Activated naive CD4-positive, alpha-beta T cell treated with anti-CD3 and anti-CD28 coated beads, Interleukin-2, amount 50 U/mL, for 24 hours (primary cell): ENCODE measurements at regions not wholly inside any gene's neighbourhood (a gene's known extent, or its start where the extent isn't known, plus 50 kb on each side); places are given as distances from the start of the nearest gene placed in this dataset.
A peak's percentile ranks its signal among the peaks of the same experiment; 100 is the strongest.
"Not testable (repeated sequence)": the region's sequence is repeated elsewhere in the genome, so short reads cannot be mapped to it uniquely, and the experiment has no call there.

Experiments used
- H3K27ac Mint-ChIP-seq: one replicate; pipeline ENCODE4 v1.8.0; 2021; ENCODE audit warnings: mild to moderate bottlenecking, mixed read lengths
- H3K27me3 Mint-ChIP-seq: one replicate; pipeline ENCODE4 v1.8.0; 2021; ENCODE audit warnings: mixed read lengths
- H3K36me3 Mint-ChIP-seq: one replicate; pipeline ENCODE4 v1.8.0; 2021; ENCODE audit warnings: mixed read lengths
- H3K4me1 Mint-ChIP-seq: one replicate; pipeline ENCODE4 v1.8.0; 2021; ENCODE audit warnings: mixed read lengths
- H3K4me3 Mint-ChIP-seq: one replicate; pipeline ENCODE4 v1.8.0; 2021; ENCODE audit warnings: mild to moderate bottlenecking, mixed read lengths
- H3K9me3 Mint-ChIP-seq: one replicate; pipeline ENCODE4 v1.8.0; 2021; ENCODE audit warnings: mixed read lengths

DNA sequence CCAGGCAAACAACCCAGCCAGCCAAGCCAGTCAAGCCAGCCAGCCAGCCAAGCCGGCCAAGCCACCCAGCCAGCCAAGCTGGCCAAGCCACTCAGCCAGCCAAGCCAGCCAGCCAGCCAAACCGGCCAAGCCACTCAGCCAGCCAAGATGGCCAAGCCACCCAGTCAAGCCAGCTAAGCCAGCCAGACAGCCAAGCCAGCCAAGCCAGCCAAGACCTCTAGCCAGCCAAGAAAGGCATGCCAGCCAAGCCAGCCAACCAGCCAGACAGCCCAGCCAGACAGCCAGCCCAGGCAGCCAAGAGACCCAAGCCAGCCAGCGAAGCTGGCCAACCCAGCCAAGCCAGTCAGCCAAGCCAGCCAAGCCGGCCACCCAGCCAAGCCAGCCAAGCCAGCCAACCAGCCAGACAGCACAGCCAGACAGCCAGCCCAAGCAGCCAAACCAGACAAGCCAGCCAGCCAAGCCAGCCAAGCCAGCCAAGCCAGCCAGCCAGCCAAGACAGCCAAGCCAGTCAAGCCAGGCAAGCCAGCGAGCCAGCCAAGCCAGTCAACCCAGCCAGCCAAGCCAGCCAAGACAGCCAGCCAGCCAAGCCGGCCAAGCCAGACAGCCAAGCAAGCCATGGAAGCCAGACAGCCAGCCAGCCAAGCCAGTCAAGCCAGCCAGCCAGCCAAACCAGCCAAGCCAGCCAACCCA, 1598.0 kb downstream of the RPIA start:
- H3K36me3 Mint-ChIP-seq, H3K27me3 Mint-ChIP-seq: not testable (repeated sequence)

GRCh38 chr2:90290701-90291100, 1599.2 kb downstream of the RPIA start:
- H3K27me3 Mint-ChIP-seq, H3K9me3 Mint-ChIP-seq, H3K4me3 Mint-ChIP-seq, H3K27ac Mint-ChIP-seq, H3K4me1 Mint-ChIP-seq, H3K36me3 Mint-ChIP-seq: not testable (repeated sequence)

More for the DNA sequence above, 1598.0 kb downstream of the RPIA start:
- H3K9me3 Mint-ChIP-seq, H3K27ac Mint-ChIP-seq, H3K4me3 Mint-ChIP-seq, H3K4me1 Mint-ChIP-seq: not testable (repeated sequence)

- H3K4me3 Mint-ChIP-seq, H3K27me3 Mint-ChIP-seq, H3K4me1 Mint-ChIP-seq, H3K9me3 Mint-ChIP-seq, H3K36me3 Mint-ChIP-seq, H3K27ac Mint-ChIP-seq: not testable (repeated sequence)
Observed at GRCh38 chr2:90291168-90291883, 1599.9 kb downstream of the RPIA start.

DNA sequence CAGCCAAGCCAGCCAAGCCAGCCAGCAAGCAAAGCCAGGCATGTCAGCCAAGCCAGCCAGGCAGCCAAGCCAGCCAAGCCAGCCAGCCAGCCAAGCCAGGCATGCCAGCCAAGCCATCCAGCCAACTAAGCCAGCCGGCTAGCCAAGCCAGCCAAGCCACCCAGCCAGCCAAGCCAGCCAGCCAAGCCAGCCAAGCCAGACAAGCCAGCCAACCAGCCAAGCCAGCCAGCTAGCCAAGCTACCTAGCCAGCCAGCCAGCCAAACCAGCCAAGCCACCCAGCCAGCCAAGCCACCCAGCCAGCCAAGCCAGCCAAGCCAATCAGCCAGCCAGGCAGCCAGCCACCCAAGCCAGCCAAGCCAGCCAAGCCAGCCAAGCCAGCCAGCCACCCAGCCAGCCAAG, 1600.5 kb downstream of the RPIA start:
- not testable (repeated sequence) for H3K4me3 Mint-ChIP-seq, H3K27ac Mint-ChIP-seq, H3K36me3 Mint-ChIP-seq, H3K9me3 Mint-ChIP-seq, H3K4me1 Mint-ChIP-seq, H3K27me3 Mint-ChIP-seq

DNA sequence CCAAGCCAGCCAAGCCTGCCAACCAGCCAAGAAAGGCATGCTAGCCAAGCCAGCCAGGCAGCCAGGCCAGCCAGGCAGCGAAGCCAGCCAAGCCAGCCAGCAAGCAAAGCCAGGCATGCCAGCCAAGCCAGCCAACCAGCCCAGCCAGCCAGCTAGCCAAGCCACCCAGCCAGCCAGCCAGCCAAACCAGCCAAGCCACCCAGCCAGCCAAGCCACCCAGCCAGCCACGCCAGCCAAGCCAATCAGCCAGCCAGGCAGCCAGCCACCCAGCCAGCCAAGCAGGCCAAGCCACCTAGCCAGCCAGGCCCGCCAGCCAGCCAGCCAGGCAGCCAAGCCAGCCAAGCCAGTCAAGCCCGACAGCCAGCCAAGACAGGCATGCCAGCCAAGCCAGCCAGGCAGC, 1601.0 kb downstream of the RPIA start:
- not testable (repeated sequence) for H3K27me3 Mint-ChIP-seq, H3K4me3 Mint-ChIP-seq, H3K4me1 Mint-ChIP-seq, H3K27ac Mint-ChIP-seq, H3K9me3 Mint-ChIP-seq, H3K36me3 Mint-ChIP-seq

DNA sequence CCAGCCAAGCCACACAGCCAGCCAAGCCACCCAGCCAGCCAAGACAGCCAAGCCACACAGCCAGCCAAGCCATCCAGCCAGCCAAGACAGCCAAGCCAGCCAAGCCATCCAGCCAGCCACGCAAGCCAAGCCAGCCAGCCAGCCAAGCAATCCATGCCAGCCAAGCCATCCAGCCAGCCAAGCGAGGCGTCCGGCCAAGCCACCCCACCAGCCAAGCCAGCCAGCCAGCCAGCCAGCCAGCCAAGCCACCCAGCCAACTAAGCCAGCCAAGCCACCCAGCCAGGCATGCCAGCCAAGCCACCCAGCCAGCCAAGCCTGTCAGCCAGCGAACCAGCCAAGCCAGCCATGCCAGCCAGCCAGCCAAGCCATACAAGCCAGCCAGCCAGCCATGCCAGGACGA, 1601.8 kb downstream of the RPIA start:
- not testable (repeated sequence) for H3K9me3 Mint-ChIP-seq

GRCh38 chr2:90293806-90294205, 1602.3 kb downstream of the RPIA start:
- not testable (repeated sequence) for H3K27me3 Mint-ChIP-seq, H3K4me3 Mint-ChIP-seq, H3K27ac Mint-ChIP-seq, H3K36me3 Mint-ChIP-seq, H3K4me1 Mint-ChIP-seq, H3K9me3 Mint-ChIP-seq

More for the DNA sequence above, 1601.8 kb downstream of the RPIA start:
- not testable (repeated sequence) for H3K36me3 Mint-ChIP-seq, H3K27ac Mint-ChIP-seq, H3K4me3 Mint-ChIP-seq, H3K4me1 Mint-ChIP-seq, H3K27me3 Mint-ChIP-seq

GRCh38 chr2:90295036-90295750, 1603.7 kb downstream of the RPIA start:
- H3K36me3 Mint-ChIP-seq, H3K4me1 Mint-ChIP-seq, H3K27ac Mint-ChIP-seq, H3K4me3 Mint-ChIP-seq, H3K9me3 Mint-ChIP-seq, H3K27me3 Mint-ChIP-seq: not testable (repeated sequence)

DNA sequence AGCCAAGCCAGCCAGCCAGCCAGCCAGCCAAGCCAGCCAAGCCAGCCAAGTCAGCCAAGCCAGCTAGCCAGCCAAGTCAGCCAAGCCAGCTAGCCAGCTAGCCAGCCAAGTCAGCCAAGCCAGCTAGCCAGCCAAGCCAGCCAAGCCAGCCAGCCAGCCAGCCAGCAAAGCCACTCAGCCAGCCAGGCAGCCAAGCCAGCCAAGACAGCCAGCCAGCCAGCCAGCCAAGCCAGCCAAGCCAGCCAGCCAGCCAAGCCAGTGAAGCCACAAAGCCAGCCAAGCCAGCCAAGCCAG, 1605.0 kb downstream of the RPIA start:
- H3K27ac Mint-ChIP-seq, H3K4me3 Mint-ChIP-seq, H3K9me3 Mint-ChIP-seq, H3K4me1 Mint-ChIP-seq, H3K36me3 Mint-ChIP-seq, H3K27me3 Mint-ChIP-seq: not testable (repeated sequence)

- not testable (repeated sequence) for H3K36me3 Mint-ChIP-seq, H3K27me3 Mint-ChIP-seq, H3K27ac Mint-ChIP-seq, H3K4me1 Mint-ChIP-seq, H3K9me3 Mint-ChIP-seq, H3K4me3 Mint-ChIP-seq
Observed at GRCh38 chr2:90297701-90298100, 1606.2 kb downstream of the RPIA start.

- not testable (repeated sequence) for H3K9me3 Mint-ChIP-seq, H3K27ac Mint-ChIP-seq, H3K4me3 Mint-ChIP-seq, H3K27me3 Mint-ChIP-seq, H3K36me3 Mint-ChIP-seq, H3K4me1 Mint-ChIP-seq
Observed at GRCh38 chr2:90298126-90298755, 1606.8 kb downstream of the RPIA start.

- not testable (repeated sequence) for H3K27me3 Mint-ChIP-seq, H3K27ac Mint-ChIP-seq, H3K4me3 Mint-ChIP-seq, H3K4me1 Mint-ChIP-seq, H3K36me3 Mint-ChIP-seq, H3K9me3 Mint-ChIP-seq
Observed at GRCh38 chr2:90298983-90299382, 1607.5 kb downstream of the RPIA start.

DNA sequence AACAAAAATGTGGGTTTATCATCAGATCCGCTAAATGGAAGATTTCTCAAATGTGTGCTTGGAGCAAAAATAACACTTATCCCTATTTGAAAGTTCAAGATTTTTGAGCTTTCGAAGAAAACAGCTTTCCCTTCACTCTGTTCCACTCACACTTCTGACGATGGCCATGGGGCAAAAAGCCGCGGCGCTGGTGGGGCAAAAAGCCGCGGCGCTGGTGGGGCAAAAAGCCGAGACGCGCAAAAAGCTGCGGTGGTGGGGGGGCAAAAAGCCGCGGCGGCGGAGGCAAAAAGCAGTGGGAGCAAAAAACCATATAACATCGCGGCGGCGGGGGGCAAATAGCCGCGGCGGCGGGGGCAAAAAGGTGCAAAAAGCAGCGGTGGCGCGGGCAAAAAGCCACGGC, 1631.5 kb downstream of the RPIA start:
- H3K27ac Mint-ChIP-seq, H3K27me3 Mint-ChIP-seq, H3K4me1 Mint-ChIP-seq, H3K36me3 Mint-ChIP-seq, H3K9me3 Mint-ChIP-seq: not testable (repeated sequence)
- H3K4me3 Mint-ChIP-seq, result peak overlapping the region; percentile 59

DNA sequence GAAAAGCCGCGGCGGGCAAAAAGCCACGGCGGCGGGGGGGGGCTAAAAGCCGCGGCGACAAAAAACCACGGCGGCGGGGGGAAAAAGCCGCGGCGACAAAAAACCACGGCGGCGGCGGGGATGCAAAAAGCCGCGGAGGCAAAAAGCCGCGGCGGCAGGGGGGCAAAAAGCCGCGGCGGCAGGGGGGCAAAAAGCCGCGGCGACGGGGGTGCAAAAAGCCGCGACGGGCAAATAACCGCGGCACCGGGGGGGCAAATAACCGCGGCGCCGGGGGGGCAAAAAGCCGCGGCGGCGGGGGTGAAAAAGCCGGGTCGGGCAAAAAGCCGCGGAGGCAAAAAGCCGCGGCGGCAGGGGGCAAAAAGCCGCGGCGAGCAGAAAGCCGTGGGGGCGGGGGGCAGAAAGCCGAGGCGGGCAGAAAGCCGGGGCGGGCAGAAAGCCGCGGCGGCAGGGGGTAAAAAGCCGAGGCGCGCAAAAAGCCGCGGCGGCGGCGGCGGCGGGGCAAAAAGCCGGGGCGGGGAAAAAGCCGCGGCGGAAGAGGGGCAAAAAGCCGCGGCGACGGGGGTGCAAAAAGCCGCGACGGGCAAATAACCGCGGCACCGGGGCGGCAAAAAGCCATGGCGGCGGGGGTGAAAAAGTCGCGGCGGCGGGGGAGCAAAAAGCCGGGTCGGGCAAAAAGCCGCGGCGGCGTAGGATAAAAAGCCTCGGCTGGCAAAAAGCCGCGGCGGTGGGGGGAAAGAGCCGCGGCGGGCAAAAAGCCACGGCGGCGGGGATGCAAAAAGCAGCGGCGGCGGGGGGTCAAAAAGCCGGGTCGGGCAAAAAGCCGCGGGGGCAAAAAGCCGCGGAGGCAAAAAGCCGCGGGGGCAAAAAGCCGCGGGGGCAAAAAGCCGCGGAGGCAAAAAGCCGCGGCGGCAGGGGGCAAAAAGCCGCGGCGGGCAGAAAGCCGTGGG, 1632.4 kb downstream of the RPIA start:
- not testable (repeated sequence) for H3K4me1 Mint-ChIP-seq, H3K36me3 Mint-ChIP-seq, H3K27ac Mint-ChIP-seq, H3K27me3 Mint-ChIP-seq, H3K9me3 Mint-ChIP-seq, H3K4me3 Mint-ChIP-seq

GRCh38 chr2:90324672-90325071, 1633.2 kb downstream of the RPIA start:
- H3K9me3 Mint-ChIP-seq, H3K36me3 Mint-ChIP-seq, H3K4me3 Mint-ChIP-seq, H3K27ac Mint-ChIP-seq, H3K4me1 Mint-ChIP-seq, H3K27me3 Mint-ChIP-seq: not testable (repeated sequence)
